Adrenal gland (tissue), 9 donors: ENCODE measurements at regions not wholly inside any gene's neighbourhood (a gene's known extent, or its start where the extent isn't known, plus 50 kb on each side); places are given as distances from the start of the nearest gene placed in this dataset.
A peak's percentile ranks its signal among the peaks of the same experiment; 100 is the strongest.

ENCODE experiments used
- DNase-seq, 7 donors: peaks; one replicate each; pipeline ENCODE4 v3.0.0-alpha.2; 2019 to 2020
- H3K27ac ChIP-seq, 5 donors: fragments of 200-600 bp; sonication (generic) in 4 of 5; 1 replicate in 3 of 5; 2 replicates in 2 of 5; pipeline versions ENCODE4 v1.5.1 to v1.8.0; 2016 to 2020; ENCODE audit warnings: mild to moderate bottlenecking in 1 of 5
- H3K27me3 ChIP-seq: fragments of 200-600 bp; 2 replicates; pipeline ENCODE4 v1.8.0; 2021
- H3K36me3 ChIP-seq, 2 donors: fragments of 200-600 bp; replicated peaks in 1 of 2; 1 replicate in 1 of 2; 2 replicates in 1 of 2; pipeline versions ENCODE4 v1.5.1 to v1.8.0; 2018 to 2022
- H3K4me1 ChIP-seq, 2 donors: fragments of 200-600 bp; replicated peaks in 1 of 2; 1 replicate in 1 of 2; 2 replicates in 1 of 2; pipeline versions ENCODE4 v1.5.1 to v1.8.0; 2018 to 2021
- H3K4me3 ChIP-seq, 4 donors: fragments of 200-600 bp; sonication (generic) in 3 of 4; one replicate each; pipeline ENCODE4 v1.5.1; 2016 to 2018
- H3K9me3 ChIP-seq, 3 donors: fragments of 200-600 bp; sonication (generic) in 1 of 3; replicated peaks in 1 of 3; 1 replicate in 2 of 3; 2 replicates in 1 of 3; pipeline versions ENCODE4 v1.5.1 to v1.8.0; 2016 to 2021
- POLR2A ChIP-seq, 2 donors: fragments of 450-650 bp; IDR thresholded peaks; one replicate each; pipeline ENCODE4 v1.6.1; 2017; ENCODE audit warnings: antibody characterized with exemption in 2 of 2, mild to moderate bottlenecking in 2 of 2, moderate library complexity in 1 of 2
- WGBS, 4 donors: extraction: QIAGEN DNeasy Blood & Tissue Kit in 2 of 4; methylation state at CpG; one replicate each; pipeline versions ENCODE4 v1.1.5 to v1.1.7; 2013 to 2017; 5-methylcytosine and 5-hydroxymethylcytosine counted together
- intact Hi-C, 2 donors: fragments of 100-400 bp; cut with DNase I; formaldehyde crosslinking; loops; one replicate each; pipeline versions ENCODE4 v1.14.1 to v1.15.0; 2022 to 2023
- TF ChIP-seq, protein P1 (sequence below), 6 experiments: fragments of 450-650 bp in 4 of 6; fragments of 200-600 bp in 2 of 6; sonication (generic) in 1 of 6; IDR thresholded peaks; 1 replicate in 5 of 6; 2 replicates in 1 of 6; pipeline versions ENCODE4 v1.5.1 to v1.8.0; 2016 to 2021; ENCODE audit warnings: antibody characterized with exemption in 6 of 6, mild to moderate bottlenecking in 2 of 6, moderate library complexity in 1 of 6
- donor health status: healthy with polysubstance abuse.
- donor health status: Bipolar disorder and iron deficiency.
- donor health status: DM: yes; HTN: yes; CAD: no.
- donor health status: DM: no; HTN: no; CAD: no.
- donor health status: DM: no; HTN: no; CAD: no.

DNA sequence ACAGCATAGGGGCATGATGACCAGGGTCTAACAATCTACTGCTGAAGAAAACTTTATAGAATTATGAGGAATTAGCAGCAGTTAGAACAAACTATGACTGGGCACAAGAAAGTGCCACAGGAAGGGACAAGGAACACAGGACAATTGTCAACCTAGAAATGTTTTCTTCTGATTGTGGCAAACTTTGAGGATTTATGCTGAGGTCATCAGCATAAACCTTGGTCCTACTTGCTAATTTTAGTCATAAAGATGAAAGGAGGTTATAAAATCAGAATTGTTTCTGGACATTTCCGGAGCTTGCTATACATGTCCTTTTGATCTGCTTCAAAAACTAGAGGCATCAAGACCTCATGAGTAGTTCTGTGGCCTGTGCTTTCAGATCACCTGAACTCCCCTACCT lies 446.6 kb upstream of the THBS1 start:
- no peak for DNase-seq
- intact Hi-C loops, result no loop called here
- 89 to 100% (median 94%) methylated on average over 1 of the region's 1 CpG for whole genome bisulfite sequencing, 4 donors
- TF ChIP-seq, protein P1, sequence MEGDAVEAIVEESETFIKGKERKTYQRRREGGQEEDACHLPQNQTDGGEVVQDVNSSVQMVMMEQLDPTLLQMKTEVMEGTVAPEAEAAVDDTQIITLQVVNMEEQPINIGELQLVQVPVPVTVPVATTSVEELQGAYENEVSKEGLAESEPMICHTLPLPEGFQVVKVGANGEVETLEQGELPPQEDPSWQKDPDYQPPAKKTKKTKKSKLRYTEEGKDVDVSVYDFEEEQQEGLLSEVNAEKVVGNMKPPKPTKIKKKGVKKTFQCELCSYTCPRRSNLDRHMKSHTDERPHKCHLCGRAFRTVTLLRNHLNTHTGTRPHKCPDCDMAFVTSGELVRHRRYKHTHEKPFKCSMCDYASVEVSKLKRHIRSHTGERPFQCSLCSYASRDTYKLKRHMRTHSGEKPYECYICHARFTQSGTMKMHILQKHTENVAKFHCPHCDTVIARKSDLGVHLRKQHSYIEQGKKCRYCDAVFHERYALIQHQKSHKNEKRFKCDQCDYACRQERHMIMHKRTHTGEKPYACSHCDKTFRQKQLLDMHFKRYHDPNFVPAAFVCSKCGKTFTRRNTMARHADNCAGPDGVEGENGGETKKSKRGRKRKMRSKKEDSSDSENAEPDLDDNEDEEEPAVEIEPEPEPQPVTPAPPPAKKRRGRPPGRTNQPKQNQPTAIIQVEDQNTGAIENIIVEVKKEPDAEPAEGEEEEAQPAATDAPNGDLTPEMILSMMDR (IDR thresholded peaks at IDR 0.05), result no peak
- no peak for TF ChIP-seq POLR2A (IDR thresholded peaks at IDR 0.05)
- H3K4me1 ChIP-seq, result peaks cover 0 to 9% of the 10 kb centered on the region in 2 donors
- no peaks in the 10 kb centered on the region for H3K27me3 ChIP-seq
- no peak overlapping the region for H3K27ac ChIP-seq
- H3K4me3 ChIP-seq, result no peak overlapping the region
- no peaks in the 10 kb centered on the region for H3K36me3 ChIP-seq
- no peaks in the 10 kb centered on the region for H3K9me3 ChIP-seq

DNA sequence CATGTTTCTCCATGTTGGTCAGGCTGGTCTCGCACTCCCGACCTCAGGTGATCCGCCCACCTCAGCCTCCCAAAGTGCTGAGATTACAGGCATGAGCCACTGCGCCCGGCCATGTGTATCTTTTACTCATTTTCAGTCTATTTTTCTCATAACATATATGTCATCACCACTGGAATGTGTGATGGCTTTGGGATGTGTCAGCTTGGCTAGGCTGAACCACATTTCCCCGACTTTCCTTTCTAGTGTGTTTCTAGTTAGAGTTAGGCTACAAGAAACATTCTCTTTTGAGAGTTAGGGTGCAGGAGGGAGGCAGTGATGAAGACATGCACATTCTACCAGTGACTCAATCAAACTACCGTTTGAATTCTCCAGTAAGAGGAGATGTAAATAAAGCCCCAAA lies 444.9 kb upstream of the THBS1 start:
- no peak overlapping the region for H3K4me3 ChIP-seq
- H3K36me3 ChIP-seq, result no peaks in the 10 kb centered on the region
- H3K4me1 ChIP-seq, result peaks cover 0 to 15% of the 10 kb centered on the region in 2 donors
- TF ChIP-seq POLR2A (IDR thresholded peaks at IDR 0.05), result no peak
- TF ChIP-seq, protein P1 (IDR thresholded peaks at IDR 0.05), result no peak
- H3K27me3 ChIP-seq, result no peaks in the 10 kb centered on the region
- 86 to 96% (median 92%) methylated on average over 7 of the region's 7 CpGs for WGBS, 4 donors
- intact Hi-C loops, result no loop called here
- H3K27ac ChIP-seq, result no peak overlapping the region
- no peaks in the 10 kb centered on the region for H3K9me3 ChIP-seq
- no peak for DNase-seq

DNA sequence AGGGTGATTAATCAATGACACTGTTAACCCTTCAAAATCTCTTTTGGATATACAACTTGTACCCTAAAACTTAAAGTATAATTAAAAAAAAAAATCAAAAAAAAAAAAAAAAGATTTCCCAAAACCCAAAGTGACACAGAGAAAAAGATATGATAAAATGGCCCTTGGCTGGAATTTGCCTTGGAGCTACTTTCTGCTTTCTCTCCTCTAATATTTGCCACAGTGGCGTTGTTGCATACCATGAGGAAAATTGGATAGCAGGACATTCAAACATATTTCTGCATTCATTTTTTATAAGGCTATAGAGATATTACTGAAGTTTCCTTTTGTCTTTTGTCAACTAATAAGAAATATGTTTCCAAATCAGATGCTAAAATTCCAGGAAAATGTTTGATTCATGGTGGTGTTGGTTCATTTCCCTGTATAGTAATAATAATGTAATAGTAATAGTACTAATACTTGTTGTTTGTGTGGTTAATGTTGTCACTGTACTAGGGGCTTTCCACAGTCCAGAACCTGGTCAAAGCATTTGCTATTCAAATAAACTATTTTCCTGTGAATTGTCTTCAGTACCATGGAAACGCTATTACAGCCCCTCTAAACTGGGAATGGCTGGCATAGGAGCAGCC lies 441.3 kb upstream of the THBS1 start:
- TF ChIP-seq, protein P1 (IDR thresholded peaks at IDR 0.05), result no peak
- no peak for TF ChIP-seq POLR2A (IDR thresholded peaks at IDR 0.05)
- no peak for DNase-seq
- 47 to 66% (median 59%) methylated on average over 2 of the region's 2 CpGs for WGBS, 4 donors
- H3K4me3 ChIP-seq, result no peak overlapping the region
- no peaks in the 10 kb centered on the region for H3K36me3 ChIP-seq
- intact Hi-C loops, result no loop called here
- H3K9me3 ChIP-seq, result no peaks in the 10 kb centered on the region
- H3K4me1 ChIP-seq, result peaks cover 0 to 7% of the 10 kb centered on the region in 2 donors
- no peaks in the 10 kb centered on the region for H3K27me3 ChIP-seq
- no peak overlapping the region for H3K27ac ChIP-seq

DNA sequence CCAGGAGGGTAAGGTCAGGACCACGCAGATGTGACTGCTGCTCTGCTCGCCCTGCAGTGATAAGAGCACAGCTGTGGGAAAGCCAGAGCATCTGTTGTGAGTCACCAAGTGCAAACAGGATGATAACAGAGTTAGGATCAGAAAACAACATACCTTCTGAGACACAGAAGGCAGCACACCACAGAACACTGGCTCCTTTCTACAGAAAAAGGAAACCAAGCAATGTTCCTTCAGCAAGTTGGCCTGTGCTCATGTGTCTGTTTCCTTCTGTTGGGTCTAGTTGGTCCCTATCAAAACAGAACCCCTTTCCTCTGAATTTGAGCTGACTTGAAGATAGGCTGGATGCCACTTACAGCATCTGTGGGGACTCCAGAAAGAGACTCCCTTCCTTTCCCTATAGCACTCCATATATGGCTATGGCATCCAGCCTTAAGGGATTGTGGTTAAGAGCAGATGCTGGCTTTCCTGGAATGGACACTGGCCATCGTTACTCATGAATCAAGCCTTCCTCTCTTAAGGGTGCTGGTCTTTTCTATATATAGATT lies 440.7 kb upstream of the THBS1 start:
- Histone ChIP-seq H3K4me3 (no peak overlapping the region), H3K4me1 (peaks cover 0 to 11% of the 10 kb centered on the region in 2 donors), H3K9me3 (no peaks in the 10 kb centered on the region), H3K36me3 (no peaks in the 10 kb centered on the region), H3K27me3 (no peaks in the 10 kb centered on the region), H3K27ac (no peak overlapping the region)
- peak in 3 of 7 donors; percentile 16 to 47 (median 41) for DNase-seq
- intact Hi-C loops, result no loop called here
- TF ChIP-seq POLR2A (IDR thresholded peaks at IDR 0.05), result no peak
- TF ChIP-seq, protein P1 (IDR thresholded peaks at IDR 0.05), result no peak
- WGBS, 4 donors, result 25 to 41% (median 30%) methylated on average over 3 of the region's 3 CpGs
